ENCODE measurements at regions not wholly inside any gene's neighbourhood (a gene's known extent, or its start where the extent isn't known, plus 50 kb on each side); places are given as distances from the start of the nearest gene placed in this dataset.

- H3K36me3 ChIP-seq (ENCODE audit: control insufficient read depth in 5 of 5, insufficient read depth in 5 of 5, low read length in 5 of 5), result no peaks in the 10 kb centered on the region
- no peaks in the 10 kb centered on the region for H3K9me3 ChIP-seq (ENCODE audit: control insufficient read depth in 5 of 5, low read length in 5 of 5)
- H3K4me1 ChIP-seq (ENCODE audit: control insufficient read depth in 5 of 5, insufficient read depth in 5 of 5, low read length in 5 of 5), result no peaks in the 10 kb centered on the region
- no peak overlapping the region for H3K4me3 ChIP-seq (ENCODE audit: low read depth in 1 of 5, low read length in 5 of 5)
- H3K9ac ChIP-seq (ENCODE audit: low read length in 5 of 5), result no peak overlapping the region
- no peak overlapping the region for H3K27ac ChIP-seq (ENCODE audit: low read depth, low read length)
- peaks cover 3 to 10% (median 6%) of the 10 kb centered on the region in 5 donors for H3K27me3 ChIP-seq (ENCODE audit: control insufficient read depth in 5 of 5, insufficient read depth in 4 of 5, low read length in 5 of 5)
Observed at GRCh38 chr7:142347091-142347490, 89.2 kb upstream of the PRSS58 start.

GRCh38 chr7:142345811-142346210 is 88.0 kb upstream of the PRSS58 start:
- Histone ChIP-seq H3K9me3 (ENCODE audit: control insufficient read depth in 5 of 5, low read length in 5 of 5) (no peaks in the 10 kb centered on the region), H3K36me3 (ENCODE audit: control insufficient read depth in 5 of 5, insufficient read depth in 5 of 5, low read length in 5 of 5) (no peaks in the 10 kb centered on the region), H3K9ac (ENCODE audit: low read length in 5 of 5) (no peak overlapping the region), H3K27ac (ENCODE audit: low read depth, low read length) (no peak overlapping the region), H3K4me3 (ENCODE audit: low read depth in 1 of 5, low read length in 5 of 5) (no peak overlapping the region), H3K27me3 (ENCODE audit: control insufficient read depth in 5 of 5, insufficient read depth in 4 of 5, low read length in 5 of 5) (peaks cover 3 to 10% (median 6%) of the 10 kb centered on the region in 5 donors), H3K4me1 (ENCODE audit: control insufficient read depth in 5 of 5, insufficient read depth in 5 of 5, low read length in 5 of 5) (no peaks in the 10 kb centered on the region)

- Histone ChIP-seq H3K4me3 (ENCODE audit: low read depth in 1 of 5, low read length in 5 of 5) (no peak overlapping the region), H3K9me3 (ENCODE audit: control insufficient read depth in 5 of 5, low read length in 5 of 5) (no peaks in the 10 kb centered on the region), H3K9ac (ENCODE audit: low read length in 5 of 5) (no peak overlapping the region), H3K27ac (ENCODE audit: low read depth, low read length) (no peak overlapping the region), H3K27me3 (ENCODE audit: control insufficient read depth in 5 of 5, insufficient read depth in 4 of 5, low read length in 5 of 5) (peaks cover 0 to 3% (median 0%) of the 10 kb centered on the region in 5 donors), H3K4me1 (ENCODE audit: control insufficient read depth in 5 of 5, insufficient read depth in 5 of 5, low read length in 5 of 5) (peaks cover 0 to 5% (median 4%) of the 10 kb centered on the region in 5 donors), H3K36me3 (ENCODE audit: control insufficient read depth in 5 of 5, insufficient read depth in 5 of 5, low read length in 5 of 5) (no peaks in the 10 kb centered on the region)
Observed at GRCh38 chr7:142338633-142339501, 81.0 kb upstream of the PRSS58 start.

- H3K4me3 ChIP-seq (ENCODE audit: low read depth in 1 of 5, low read length in 5 of 5), result no peak overlapping the region
Observed at GRCh38 chr7:142337054-142338001, 79.5 kb upstream of the PRSS58 start.

GRCh38 chr7:142334806-142335205 is 76.9 kb upstream of the PRSS58 start:
- H3K4me1 ChIP-seq (ENCODE audit: control insufficient read depth in 5 of 5, insufficient read depth in 5 of 5, low read length in 5 of 5), result peaks cover 0 to 5% (median 4%) of the 10 kb centered on the region in 5 donors
- no peak overlapping the region for H3K27ac ChIP-seq (ENCODE audit: low read depth, low read length)
- no peaks in the 10 kb centered on the region for H3K9me3 ChIP-seq (ENCODE audit: control insufficient read depth in 5 of 5, low read length in 5 of 5)
- H3K27me3 ChIP-seq (ENCODE audit: control insufficient read depth in 5 of 5, insufficient read depth in 4 of 5, low read length in 5 of 5), result peaks cover 0 to 12% (median 2%) of the 10 kb centered on the region in 5 donors
- no peak overlapping the region for H3K4me3 ChIP-seq (ENCODE audit: low read depth in 1 of 5, low read length in 5 of 5)
- H3K9ac ChIP-seq (ENCODE audit: low read length in 5 of 5), result no peak overlapping the region
- no peaks in the 10 kb centered on the region for H3K36me3 ChIP-seq (ENCODE audit: control insufficient read depth in 5 of 5, insufficient read depth in 5 of 5, low read length in 5 of 5)

More at GRCh38 chr7:142337054-142338001, 79.5 kb upstream of the PRSS58 start:
- Histone ChIP-seq H3K27ac (ENCODE audit: low read depth, low read length) (no peak overlapping the region), H3K9ac (ENCODE audit: low read length in 5 of 5) (no peak overlapping the region), H3K36me3 (ENCODE audit: control insufficient read depth in 5 of 5, insufficient read depth in 5 of 5, low read length in 5 of 5) (no peaks in the 10 kb centered on the region), H3K9me3 (ENCODE audit: control insufficient read depth in 5 of 5, low read length in 5 of 5) (no peaks in the 10 kb centered on the region), H3K4me1 (ENCODE audit: control insufficient read depth in 5 of 5, insufficient read depth in 5 of 5, low read length in 5 of 5) (peaks cover 0 to 5% (median 4%) of the 10 kb centered on the region in 5 donors), H3K27me3 (ENCODE audit: control insufficient read depth in 5 of 5, insufficient read depth in 4 of 5, low read length in 5 of 5) (peaks cover 0 to 10% (median 0%) of the 10 kb centered on the region in 5 donors)

GRCh38 chr7:142334236-142334635 is 76.4 kb upstream of the PRSS58 start:
- H3K9me3 ChIP-seq (ENCODE audit: control insufficient read depth in 5 of 5, low read length in 5 of 5), result no peaks in the 10 kb centered on the region
- no peaks in the 10 kb centered on the region for H3K36me3 ChIP-seq (ENCODE audit: control insufficient read depth in 5 of 5, insufficient read depth in 5 of 5, low read length in 5 of 5)
- H3K27ac ChIP-seq (ENCODE audit: low read depth, low read length), result no peak overlapping the region
- no peak overlapping the region for H3K9ac ChIP-seq (ENCODE audit: low read length in 5 of 5)
- no peak overlapping the region for H3K4me3 ChIP-seq (ENCODE audit: low read depth in 1 of 5, low read length in 5 of 5)
- H3K27me3 ChIP-seq (ENCODE audit: control insufficient read depth in 5 of 5, insufficient read depth in 4 of 5, low read length in 5 of 5), result peaks cover 0 to 12% (median 5%) of the 10 kb centered on the region in 5 donors
- H3K4me1 ChIP-seq (ENCODE audit: control insufficient read depth in 5 of 5, insufficient read depth in 5 of 5, low read length in 5 of 5), result peaks cover 0 to 5% (median 4%) of the 10 kb centered on the region in 5 donors

- Histone ChIP-seq H3K4me3 (ENCODE audit: low read depth in 1 of 5, low read length in 5 of 5) (no peak overlapping the region), H3K4me1 (ENCODE audit: control insufficient read depth in 5 of 5, insufficient read depth in 5 of 5, low read length in 5 of 5) (no peaks in the 10 kb centered on the region)
Observed at GRCh38 chr7:142332421-142332820, 74.6 kb upstream of the PRSS58 start.

GRCh38 chr7:142331941-142332340 is 74.1 kb upstream of the PRSS58 start:
- H3K27ac ChIP-seq (ENCODE audit: low read depth, low read length), result no peak overlapping the region

More at GRCh38 chr7:142332421-142332820, 74.6 kb upstream of the PRSS58 start:
- Histone ChIP-seq H3K36me3 (ENCODE audit: control insufficient read depth in 5 of 5, insufficient read depth in 5 of 5, low read length in 5 of 5) (no peaks in the 10 kb centered on the region), H3K27me3 (ENCODE audit: control insufficient read depth in 5 of 5, insufficient read depth in 4 of 5, low read length in 5 of 5) (peaks cover 0 to 9% (median 7%) of the 10 kb centered on the region in 5 donors), H3K27ac (ENCODE audit: low read depth, low read length) (no peak overlapping the region), H3K9ac (ENCODE audit: low read length in 5 of 5) (no peak overlapping the region), H3K9me3 (ENCODE audit: control insufficient read depth in 5 of 5, low read length in 5 of 5) (no peaks in the 10 kb centered on the region)

GRCh38 chr7:142329062-142329790 is 71.4 kb upstream of the PRSS58 start:
- no peaks in the 10 kb centered on the region for H3K36me3 ChIP-seq (ENCODE audit: control insufficient read depth in 5 of 5, insufficient read depth in 5 of 5, low read length in 5 of 5)
- H3K9ac ChIP-seq (ENCODE audit: low read length in 5 of 5), result no peak overlapping the region
- no peaks in the 10 kb centered on the region for H3K4me1 ChIP-seq (ENCODE audit: control insufficient read depth in 5 of 5, insufficient read depth in 5 of 5, low read length in 5 of 5)
- no peak overlapping the region for H3K27ac ChIP-seq (ENCODE audit: low read depth, low read length)
- H3K9me3 ChIP-seq (ENCODE audit: control insufficient read depth in 5 of 5, low read length in 5 of 5), result no peaks in the 10 kb centered on the region
- no peak overlapping the region for H3K4me3 ChIP-seq (ENCODE audit: low read depth in 1 of 5, low read length in 5 of 5)
- peaks cover 0 to 10% (median 7%) of the 10 kb centered on the region in 5 donors for H3K27me3 ChIP-seq (ENCODE audit: control insufficient read depth in 5 of 5, insufficient read depth in 4 of 5, low read length in 5 of 5)

More at GRCh38 chr7:142331941-142332340, 74.1 kb upstream of the PRSS58 start:
- Histone ChIP-seq H3K9ac (ENCODE audit: low read length in 5 of 5) (no peak overlapping the region), H3K36me3 (ENCODE audit: control insufficient read depth in 5 of 5, insufficient read depth in 5 of 5, low read length in 5 of 5) (no peaks in the 10 kb centered on the region), H3K4me1 (ENCODE audit: control insufficient read depth in 5 of 5, insufficient read depth in 5 of 5, low read length in 5 of 5) (no peaks in the 10 kb centered on the region), H3K4me3 (ENCODE audit: low read depth in 1 of 5, low read length in 5 of 5) (no peak overlapping the region), H3K27me3 (ENCODE audit: control insufficient read depth in 5 of 5, insufficient read depth in 4 of 5, low read length in 5 of 5) (peaks cover 0 to 10% (median 7%) of the 10 kb centered on the region in 5 donors), H3K9me3 (ENCODE audit: control insufficient read depth in 5 of 5, low read length in 5 of 5) (no peaks in the 10 kb centered on the region)

Measured in subcutaneous abdominal adipose tissue (tissue), 5 donors.